Endodermal cell (in vitro differentiated cells): ENCODE measurements at regions not wholly inside any gene's neighbourhood (a gene's known extent, or its start where the extent isn't known, plus 50 kb on each side); places are given as distances from the start of the nearest gene placed in this dataset.

ENCODE experiments used
- DNase-seq: peaks from one replicate; pipeline ENCODE4 v3.0.0-alpha.2; 2017
- H3K27ac ChIP-seq: 2 replicates; pipeline ENCODE4 v1.5.1; 2013; ENCODE audit warnings: mild to moderate bottlenecking, low read depth, low read length, moderate library complexity
- H3K27me3 ChIP-seq: 2 replicates; pipeline ENCODE4 v1.6.1; 2013; ENCODE audit warnings: mild to moderate bottlenecking, low read length, moderate library complexity; ENCODE audit not compliant: insufficient read depth, control insufficient read depth, poor library complexity, severe bottlenecking
- H3K36me3 ChIP-seq: 2 replicates; pipeline ENCODE4 v1.7.0; 2013; ENCODE audit warnings: mild to moderate bottlenecking, low read length, moderate library complexity; ENCODE audit not compliant: control insufficient read depth, insufficient read depth
- H3K4me1 ChIP-seq: one replicate; pipeline ENCODE4 v1.7.0; 2013; ENCODE audit warnings: low read length; ENCODE audit not compliant: control insufficient read depth, insufficient read depth
- H3K4me3 ChIP-seq: 2 replicates; pipeline ENCODE4 v1.5.1; 2013; ENCODE audit warnings: mild to moderate bottlenecking, low read length, moderate library complexity
- H3K9ac ChIP-seq: 2 replicates; pipeline ENCODE4 v1.6.1; 2013; ENCODE audit warnings: mild to moderate bottlenecking, low read length, moderate library complexity; ENCODE audit not compliant: poor library complexity, severe bottlenecking; ENCODE audit errors: extremely low read depth
- H3K9me3 ChIP-seq: 2 replicates; pipeline ENCODE4 v1.6.1; 2013; ENCODE audit warnings: mild to moderate bottlenecking, low read length, moderate library complexity; ENCODE audit not compliant: control insufficient read depth
- H3K27ac Mint-ChIP-seq: 2 replicates; pipeline ENCODE4 v1.8.0; 2020; ENCODE audit warnings: mixed read lengths
- H3K27me3 Mint-ChIP-seq: 2 replicates; pipeline ENCODE4 v1.8.0; 2021; ENCODE audit warnings: mild to moderate bottlenecking, mixed read lengths; ENCODE audit not compliant: insufficient read depth
- H3K36me3 Mint-ChIP-seq: 2 replicates; pipeline ENCODE4 v1.8.0; 2020; ENCODE audit warnings: low read depth, mixed read lengths
- H3K4me1 Mint-ChIP-seq: 2 replicates; pipeline ENCODE4 v1.8.0; 2020; ENCODE audit warnings: mixed read lengths
- H3K4me3 Mint-ChIP-seq: 2 replicates; pipeline ENCODE4 v1.8.0; 2020; ENCODE audit warnings: mild to moderate bottlenecking, moderate library complexity, mixed read lengths
- H3K9me3 Mint-ChIP-seq: 2 replicates; pipeline ENCODE4 v1.8.0; 2020; ENCODE audit warnings: mild to moderate bottlenecking, mixed read lengths
- WGBS, 2 experiments: methylation state at CpG; one replicate each; pipeline versions ENCODE4 v1.1.5 to v1.1.7; 2013; ENCODE audit warnings: missing lambda C conversion rate in 2 of 2, mixed read lengths in 1 of 2; ENCODE audit not compliant: insufficient coverage in 1 of 2, insufficient read length in 1 of 2; 5-methylcytosine and 5-hydroxymethylcytosine counted together
- TF ChIP-seq, protein P1 (sequence below): fragments of 200-600 bp; sonication (generic); conservative IDR thresholded peaks from 2 replicates; pipeline ENCODE4 v1.5.0; 2021; ENCODE audit warnings: antibody characterized with exemption, mild to moderate bottlenecking

GRCh38 chr3:18510947-18511346 lies 85.8 kb upstream of the SATB1 start:
- no peak overlapping the region for H3K4me3 ChIP-seq
- H3K27ac ChIP-seq = no peak overlapping the region
- H3K4me3 Mint-ChIP-seq = no peak overlapping the region
- H3K4me1 Mint-ChIP-seq = peaks cover 13% of the 10 kb centered on the region
- H3K27ac Mint-ChIP-seq = no peak overlapping the region
- no peak for DNase-seq
- H3K36me3 ChIP-seq = no peaks in the 10 kb centered on the region
- H3K9me3 Mint-ChIP-seq = no peaks in the 10 kb centered on the region
- WGBS, 2 experiments = 83 to 100% methylated on average over 1 to 3 of the region's 3 CpGs
- no peaks in the 10 kb centered on the region for H3K9me3 ChIP-seq
- TF ChIP-seq, protein P1, sequence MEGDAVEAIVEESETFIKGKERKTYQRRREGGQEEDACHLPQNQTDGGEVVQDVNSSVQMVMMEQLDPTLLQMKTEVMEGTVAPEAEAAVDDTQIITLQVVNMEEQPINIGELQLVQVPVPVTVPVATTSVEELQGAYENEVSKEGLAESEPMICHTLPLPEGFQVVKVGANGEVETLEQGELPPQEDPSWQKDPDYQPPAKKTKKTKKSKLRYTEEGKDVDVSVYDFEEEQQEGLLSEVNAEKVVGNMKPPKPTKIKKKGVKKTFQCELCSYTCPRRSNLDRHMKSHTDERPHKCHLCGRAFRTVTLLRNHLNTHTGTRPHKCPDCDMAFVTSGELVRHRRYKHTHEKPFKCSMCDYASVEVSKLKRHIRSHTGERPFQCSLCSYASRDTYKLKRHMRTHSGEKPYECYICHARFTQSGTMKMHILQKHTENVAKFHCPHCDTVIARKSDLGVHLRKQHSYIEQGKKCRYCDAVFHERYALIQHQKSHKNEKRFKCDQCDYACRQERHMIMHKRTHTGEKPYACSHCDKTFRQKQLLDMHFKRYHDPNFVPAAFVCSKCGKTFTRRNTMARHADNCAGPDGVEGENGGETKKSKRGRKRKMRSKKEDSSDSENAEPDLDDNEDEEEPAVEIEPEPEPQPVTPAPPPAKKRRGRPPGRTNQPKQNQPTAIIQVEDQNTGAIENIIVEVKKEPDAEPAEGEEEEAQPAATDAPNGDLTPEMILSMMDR = no peak
- H3K27me3 ChIP-seq = no peaks in the 10 kb centered on the region
- peaks cover 2% of the 10 kb centered on the region for H3K4me1 ChIP-seq
- H3K27me3 Mint-ChIP-seq = no peaks in the 10 kb centered on the region
- no peaks in the 10 kb centered on the region for H3K36me3 Mint-ChIP-seq
- no peak overlapping the region for H3K9ac ChIP-seq

DNA sequence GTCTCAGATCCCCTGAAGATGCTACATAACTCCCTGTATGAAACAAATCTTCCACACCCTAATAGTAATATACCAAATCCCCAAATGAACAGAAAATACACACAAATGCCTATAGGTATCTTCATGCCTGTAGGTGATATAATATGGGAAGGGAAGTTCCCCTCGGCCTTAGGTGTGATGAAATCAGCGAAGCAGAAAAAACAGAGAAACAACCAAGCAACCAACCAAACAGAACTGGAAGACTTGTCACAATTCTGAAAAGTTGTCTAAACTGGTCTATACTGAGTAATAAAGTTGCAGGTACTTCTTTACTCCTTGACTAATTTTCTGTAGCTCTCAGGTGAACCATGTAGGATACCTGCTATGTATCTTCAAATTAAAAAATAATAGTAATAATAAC lies 82.2 kb upstream of the SATB1 start:
- Histone ChIP-seq H3K27ac (no peak overlapping the region), H3K27me3 (no peaks in the 10 kb centered on the region), H3K9me3 (no peaks in the 10 kb centered on the region), H3K9ac (no peak overlapping the region), H3K4me3 (no peak overlapping the region), H3K4me1 (peaks cover 2% of the 10 kb centered on the region), H3K36me3 (no peaks in the 10 kb centered on the region)
- Mint-ChIP-seq H3K27ac (no peak overlapping the region), H3K4me1 (peaks cover 6% of the 10 kb centered on the region), H3K9me3 (no peaks in the 10 kb centered on the region), H3K4me3 (no peak overlapping the region), H3K27me3 (no peaks in the 10 kb centered on the region), H3K36me3 (no peaks in the 10 kb centered on the region)
- no CpG with 5 or more reads among the region's 2 CpGs for WGBS, 2 experiments
- TF ChIP-seq, protein P1 = no peak
- no peak for DNase-seq

GRCh38 chr3:18505056-18505455 lies 79.9 kb upstream of the SATB1 start:
- Mint-ChIP-seq H3K4me3 (no peak overlapping the region), H3K27ac (no peak overlapping the region)
- H3K4me1 ChIP-seq = peaks cover 11% of the 10 kb centered on the region

More at GRCh38 chr3:18505056-18505455, 79.9 kb upstream of the SATB1 start:
- TF ChIP-seq, protein P1 = no peak
- Mint-ChIP-seq H3K27me3 (no peaks in the 10 kb centered on the region), H3K9me3 (no peaks in the 10 kb centered on the region), H3K4me1 (peaks cover 14% of the 10 kb centered on the region), H3K36me3 (no peaks in the 10 kb centered on the region)
- no peak for DNase-seq
- H3K36me3 ChIP-seq = no peaks in the 10 kb centered on the region
- H3K9ac ChIP-seq = no peak overlapping the region
- no peak overlapping the region for H3K4me3 ChIP-seq
- H3K9me3 ChIP-seq = no peaks in the 10 kb centered on the region
- H3K27ac ChIP-seq = no peak overlapping the region
- no peaks in the 10 kb centered on the region for H3K27me3 ChIP-seq
